ENCODE measurements at regions not wholly inside any gene's neighbourhood (a gene's known extent, or its start where the extent isn't known, plus 50 kb on each side); places are given as distances from the start of the nearest gene placed in this dataset.

DNA sequence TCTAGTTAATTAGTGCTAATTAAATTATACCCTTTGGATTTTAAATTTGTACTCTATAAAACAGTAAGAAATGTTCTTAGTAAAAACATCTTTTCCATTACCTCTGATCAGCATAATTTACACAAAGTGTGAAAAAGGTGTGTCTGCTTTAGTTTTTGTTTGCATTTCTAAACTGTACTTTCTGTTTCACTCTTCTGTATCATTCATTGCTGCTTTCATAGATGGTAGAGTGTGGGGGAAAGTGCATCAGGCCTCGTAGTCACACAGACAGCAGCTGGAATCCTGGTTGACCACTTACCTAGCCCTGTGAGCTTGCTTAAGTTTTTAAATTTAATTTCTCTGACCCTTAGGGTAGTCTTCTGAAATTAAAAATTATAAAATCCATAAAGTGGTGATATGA, 275.4 kb upstream of the PITX2 start:
- TF ChIP-seq, protein P1, sequence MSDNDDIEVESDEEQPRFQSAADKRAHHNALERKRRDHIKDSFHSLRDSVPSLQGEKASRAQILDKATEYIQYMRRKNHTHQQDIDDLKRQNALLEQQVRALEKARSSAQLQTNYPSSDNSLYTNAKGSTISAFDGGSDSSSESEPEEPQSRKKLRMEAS (IDR thresholded peaks at IDR 0.05): no peak
- TF ChIP-seq NFIC (IDR thresholded peaks at IDR 0.05) (no peak), TEAD4 (IDR thresholded peaks at IDR 0.05) (no peak), RAD21 (IDR thresholded peaks at IDR 0.05; ENCODE audit: low read depth) (no peak), CEBPB (IDR thresholded peaks at IDR 0.05) (no peak), TCF12 (IDR thresholded peaks at IDR 0.05; ENCODE audit: low read depth) (no peak), EGR1 (IDR thresholded peaks at IDR 0.05) (no peak), FOXM1 (IDR thresholded peaks at IDR 0.05; ENCODE audit: borderline replicate concordance, low read depth) (no peak), TAF1 (IDR thresholded peaks at IDR 0.05; ENCODE audit: low read depth) (no peak), EP300 (IDR thresholded peaks at IDR 0.05; ENCODE audit: borderline replicate concordance) (no peak), YY1 (IDR thresholded peaks at IDR 0.05; ENCODE audit: low read depth) (no peak)
- TF ChIP-seq, protein P2, sequence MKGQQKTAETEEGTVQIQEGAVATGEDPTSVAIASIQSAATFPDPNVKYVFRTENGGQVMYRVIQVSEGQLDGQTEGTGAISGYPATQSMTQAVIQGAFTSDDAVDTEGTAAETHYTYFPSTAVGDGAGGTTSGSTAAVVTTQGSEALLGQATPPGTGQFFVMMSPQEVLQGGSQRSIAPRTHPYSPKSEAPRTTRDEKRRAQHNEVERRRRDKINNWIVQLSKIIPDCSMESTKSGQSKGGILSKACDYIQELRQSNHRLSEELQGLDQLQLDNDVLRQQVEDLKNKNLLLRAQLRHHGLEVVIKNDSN (IDR thresholded peaks at IDR 0.05): no peak
- TF ChIP-seq, protein P3, sequence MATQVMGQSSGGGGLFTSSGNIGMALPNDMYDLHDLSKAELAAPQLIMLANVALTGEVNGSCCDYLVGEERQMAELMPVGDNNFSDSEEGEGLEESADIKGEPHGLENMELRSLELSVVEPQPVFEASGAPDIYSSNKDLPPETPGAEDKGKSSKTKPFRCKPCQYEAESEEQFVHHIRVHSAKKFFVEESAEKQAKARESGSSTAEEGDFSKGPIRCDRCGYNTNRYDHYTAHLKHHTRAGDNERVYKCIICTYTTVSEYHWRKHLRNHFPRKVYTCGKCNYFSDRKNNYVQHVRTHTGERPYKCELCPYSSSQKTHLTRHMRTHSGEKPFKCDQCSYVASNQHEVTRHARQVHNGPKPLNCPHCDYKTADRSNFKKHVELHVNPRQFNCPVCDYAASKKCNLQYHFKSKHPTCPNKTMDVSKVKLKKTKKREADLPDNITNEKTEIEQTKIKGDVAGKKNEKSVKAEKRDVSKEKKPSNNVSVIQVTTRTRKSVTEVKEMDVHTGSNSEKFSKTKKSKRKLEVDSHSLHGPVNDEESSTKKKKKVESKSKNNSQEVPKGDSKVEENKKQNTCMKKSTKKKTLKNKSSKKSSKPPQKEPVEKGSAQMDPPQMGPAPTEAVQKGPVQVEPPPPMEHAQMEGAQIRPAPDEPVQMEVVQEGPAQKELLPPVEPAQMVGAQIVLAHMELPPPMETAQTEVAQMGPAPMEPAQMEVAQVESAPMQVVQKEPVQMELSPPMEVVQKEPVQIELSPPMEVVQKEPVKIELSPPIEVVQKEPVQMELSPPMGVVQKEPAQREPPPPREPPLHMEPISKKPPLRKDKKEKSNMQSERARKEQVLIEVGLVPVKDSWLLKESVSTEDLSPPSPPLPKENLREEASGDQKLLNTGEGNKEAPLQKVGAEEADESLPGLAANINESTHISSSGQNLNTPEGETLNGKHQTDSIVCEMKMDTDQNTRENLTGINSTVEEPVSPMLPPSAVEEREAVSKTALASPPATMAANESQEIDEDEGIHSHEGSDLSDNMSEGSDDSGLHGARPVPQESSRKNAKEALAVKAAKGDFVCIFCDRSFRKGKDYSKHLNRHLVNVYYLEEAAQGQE (IDR thresholded peaks at IDR 0.05; ENCODE audit: low read depth): no peak

Data from Ishikawa (cell line).